Liver (tissue), 8 donors: ENCODE measurements at regions not wholly inside any gene's neighbourhood (a gene's known extent, or its start where the extent isn't known, plus 50 kb on each side); places are given as distances from the start of the nearest gene placed in this dataset.

ENCODE experiments used
- DNase-seq: peaks from one replicate; pipeline ENCODE4 v3.0.0-alpha.2; 2017; ENCODE audit warnings: low spot score
- H3K27ac ChIP-seq, 2 donors: one replicate each; pipeline ENCODE4 v1.7.0; 2013; ENCODE audit warnings: inconsistent platforms in 2 of 2, low read length in 2 of 2, control low read depth in 1 of 2, low read depth in 1 of 2, mild to moderate bottlenecking in 1 of 2
- H3K27me3 ChIP-seq, 4 donors: one replicate each; pipeline versions ENCODE4 v1.6.1 to v1.7.0; 2013; ENCODE audit warnings: low read length in 3 of 4, inconsistent platforms in 1 of 4, mild to moderate bottlenecking in 1 of 4, moderate library complexity in 1 of 4; ENCODE audit not compliant: control insufficient read depth in 4 of 4, insufficient read depth in 4 of 4
- H3K36me3 ChIP-seq, 4 donors: one replicate each; pipeline versions ENCODE4 v1.6.1 to v1.7.0; 2013; ENCODE audit warnings: low read length in 3 of 4, mild to moderate bottlenecking in 3 of 4, low read depth in 1 of 4, moderate library complexity in 1 of 4; ENCODE audit not compliant: control insufficient read depth in 4 of 4, insufficient read depth in 3 of 4
- H3K4me1 ChIP-seq, 4 donors: one replicate each; pipeline versions ENCODE4 v1.6.1 to v1.7.0; 2013; ENCODE audit warnings: low read length in 3 of 4, mild to moderate bottlenecking in 3 of 4, moderate library complexity in 1 of 4; ENCODE audit not compliant: control insufficient read depth in 4 of 4, insufficient read depth in 4 of 4
- H3K4me3 ChIP-seq, 3 donors: one replicate each; pipeline versions ENCODE4 v1.6.1 to v1.7.0; 2013; ENCODE audit warnings: low read length in 3 of 3, control low read depth in 1 of 3, low read depth in 1 of 3, mild to moderate bottlenecking in 1 of 3
- H3K9ac ChIP-seq, 2 donors: one replicate each; pipeline ENCODE4 v1.7.0; 2013; ENCODE audit warnings: low read length in 2 of 2, mild to moderate bottlenecking in 2 of 2, moderate library complexity in 2 of 2, control low read depth in 1 of 2, low read depth in 1 of 2
- H3K9me3 ChIP-seq, 4 donors: one replicate each; pipeline versions ENCODE4 v1.6.1 to v1.7.0; 2013; ENCODE audit warnings: low read length in 3 of 4; ENCODE audit not compliant: control insufficient read depth in 4 of 4
- EGR1 ChIP-seq, 2 donors: IDR thresholded peaks; 2 replicates each; pipeline ENCODE4 v1.6.1; 2016 to 2018; ENCODE audit warnings: antibody characterized with exemption in 2 of 2, low read depth in 2 of 2
- FOXA1 ChIP-seq: IDR thresholded peaks from 2 replicates; pipeline ENCODE4 v1.6.1; 2016; ENCODE audit warnings: antibody characterized with exemption
- FOXA2 ChIP-seq: IDR thresholded peaks from 2 replicates; pipeline ENCODE4 v1.6.1; 2016; ENCODE audit warnings: antibody characterized with exemption
- GABPA ChIP-seq, 2 donors: IDR thresholded peaks in 1 of 2; conservative IDR thresholded peaks in 1 of 2; 2 replicates each; pipeline ENCODE4 v1.6.1; 2016; ENCODE audit warnings: antibody characterized with exemption in 2 of 2, mild to moderate bottlenecking in 1 of 2, moderate library complexity in 1 of 2
- HNF4A ChIP-seq, 2 donors: conservative IDR thresholded peaks; 2 replicates each; pipeline ENCODE4 v1.6.1; 2016; ENCODE audit warnings: antibody characterized with exemption in 2 of 2, mild to moderate bottlenecking in 2 of 2
- HNF4G ChIP-seq: IDR thresholded peaks from 2 replicates; pipeline ENCODE4 v1.6.1; 2016; ENCODE audit warnings: antibody characterized with exemption
- JUND ChIP-seq, 2 donors: IDR thresholded peaks; 2 replicates each; pipeline ENCODE4 v1.6.1; 2016; ENCODE audit warnings: antibody characterized with exemption in 2 of 2
- NR2F2 ChIP-seq: IDR thresholded peaks from 2 replicates; pipeline ENCODE4 v1.6.1; 2016; ENCODE audit warnings: antibody characterized with exemption
- RAD21 ChIP-seq, 2 donors: IDR thresholded peaks; 2 replicates each; pipeline ENCODE4 v1.6.1; 2016; ENCODE audit warnings: antibody characterized with exemption in 2 of 2, mild to moderate bottlenecking in 2 of 2
- RXRA ChIP-seq, 2 donors: IDR thresholded peaks; 2 replicates each; pipeline ENCODE4 v1.6.1; 2017 to 2018; ENCODE audit warnings: antibody characterized with exemption in 2 of 2, mild to moderate bottlenecking in 1 of 2
- SP1 ChIP-seq: IDR thresholded peaks from 2 replicates; pipeline ENCODE4 v1.6.1; 2018; ENCODE audit warnings: antibody characterized with exemption, mild to moderate bottlenecking
- TAF1 ChIP-seq: conservative IDR thresholded peaks from 2 replicates; pipeline ENCODE4 v1.6.1; 2016; ENCODE audit warnings: antibody characterized with exemption, mild to moderate bottlenecking
- YY1 ChIP-seq: IDR thresholded peaks from 2 replicates; pipeline ENCODE4 v1.6.1; 2016; ENCODE audit warnings: antibody characterized with exemption, mild to moderate bottlenecking
- WGBS: extraction: QIAGEN DNeasy Blood & Tissue Kit; methylation state at CpG from one replicate; pipeline ENCODE4 v1.1.7; 2013; 5-methylcytosine and 5-hydroxymethylcytosine counted together
- TF ChIP-seq, protein P1 (sequence below): IDR thresholded peaks from 2 replicates; pipeline ENCODE4 v1.6.1; 2016; ENCODE audit warnings: antibody characterized with exemption
- TF ChIP-seq, protein P2 (sequence below): IDR thresholded peaks from 2 replicates; pipeline ENCODE4 v1.6.1; 2016; ENCODE audit warnings: antibody characterized with exemption
- TF ChIP-seq, protein P3 (sequence below): IDR thresholded peaks from 2 replicates; pipeline ENCODE4 v1.6.1; 2016; ENCODE audit warnings: antibody characterized with exemption, mild to moderate bottlenecking
- TF ChIP-seq, protein P4 (sequence below): fragments of 150-350 bp; IDR thresholded peaks from 2 replicates; pipeline ENCODE4 v1.5.1; 2017; ENCODE audit warnings: improper control_type of control experiment, low read depth, low read length; ENCODE audit not compliant: missing input control
- TF ChIP-seq, protein P5 (sequence below): IDR thresholded peaks from 2 replicates; pipeline ENCODE4 v1.6.1; 2016; ENCODE audit warnings: antibody characterized with exemption
- donor health status: healthy.
- donor health status: healthy.
- donor health status: healthy.
- donor health status: healthy.
- donor health status: healthy.

DNA sequence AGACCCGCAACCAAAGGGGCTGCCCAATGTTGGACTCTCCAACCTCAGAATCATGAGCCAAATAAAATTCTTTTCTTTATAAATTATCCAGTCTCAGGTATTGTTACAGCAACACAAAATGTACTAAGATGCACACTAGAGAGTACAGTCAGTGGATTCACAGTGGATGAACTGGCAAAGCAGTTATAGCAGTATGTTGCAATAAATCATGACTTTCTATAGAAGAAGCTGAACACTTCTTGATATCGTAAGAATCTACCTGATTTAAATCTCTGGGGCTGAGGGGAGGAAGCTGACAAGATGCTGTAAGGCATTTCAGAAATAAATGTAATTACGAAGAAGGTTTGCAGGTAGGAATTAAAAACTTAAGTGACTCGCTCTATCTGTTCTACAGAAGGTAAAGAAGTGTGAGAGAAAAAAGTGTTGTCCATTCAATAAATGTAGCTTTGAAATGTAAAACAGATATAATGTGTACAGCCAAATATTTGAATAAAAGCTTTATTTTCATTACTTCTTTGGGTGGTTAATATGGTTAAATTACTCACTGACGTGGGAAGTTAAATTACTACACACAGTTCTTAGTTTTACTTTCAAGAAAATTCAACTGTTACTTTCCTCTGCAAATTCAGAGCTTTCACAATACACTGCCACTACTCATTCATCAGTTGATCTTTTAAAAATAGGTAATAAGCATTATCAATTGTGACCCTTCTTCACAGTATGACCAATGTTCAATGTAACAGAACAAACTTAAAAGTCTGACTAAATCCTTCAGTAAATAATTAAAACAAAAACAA, 439.1 kb downstream of the SHQ1 start (continued):
- TF ChIP-seq, protein P1, sequence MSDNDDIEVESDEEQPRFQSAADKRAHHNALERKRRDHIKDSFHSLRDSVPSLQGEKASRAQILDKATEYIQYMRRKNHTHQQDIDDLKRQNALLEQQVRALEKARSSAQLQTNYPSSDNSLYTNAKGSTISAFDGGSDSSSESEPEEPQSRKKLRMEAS = no peak
- no peak for TF ChIP-seq JUND (IDR thresholded peaks at IDR 0.05)

DNA sequence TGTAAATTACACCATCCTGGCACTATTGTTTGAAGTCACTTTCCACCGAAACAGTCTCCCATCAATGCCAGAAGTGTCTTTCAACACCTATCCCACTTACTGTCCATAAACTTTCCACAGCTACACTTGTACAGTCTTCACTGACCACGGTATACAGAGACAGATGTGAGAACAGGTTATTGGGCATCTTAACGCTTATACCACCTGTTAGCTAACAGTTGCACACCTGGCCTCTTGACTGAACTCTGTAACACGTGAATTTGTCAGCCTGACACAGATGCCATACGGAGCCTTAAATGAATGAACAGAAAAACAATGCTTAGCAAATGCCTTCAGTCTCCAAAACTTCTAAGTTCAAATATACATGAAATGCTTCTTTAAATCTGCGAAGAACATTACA, 440.5 kb downstream of the SHQ1 start:
- Histone ChIP-seq H3K27ac (no peak overlapping the region), H3K36me3 (no peaks in the 10 kb centered on the region), H3K9ac (no peak overlapping the region), H3K4me3 (no peak overlapping the region), H3K4me1 (peaks cover 13 to 32% (median 29%) of the 10 kb centered on the region in 4 donors), H3K27me3 (no peaks in the 10 kb centered on the region), H3K9me3 (no peaks in the 10 kb centered on the region)
- no peak for DNase-seq
- TF ChIP-seq YY1 (no peak), FOXA1 (no peak), RAD21 (IDR thresholded peaks at IDR 0.05) (no peak), EGR1 (IDR thresholded peaks at IDR 0.05; ENCODE audit: low read depth in 2 of 2) (no peak), HNF4A (conservative IDR thresholded peaks at IDR 0.05) (no peak), TAF1 (no peak), HNF4G (no peak), GABPA (IDR thresholded peaks at IDR 0.05 in 1 of 2, conservative IDR thresholded peaks at IDR 0.05 in 1 of 2) (no peak), SP1 (no peak), RXRA (IDR thresholded peaks at IDR 0.05) (no peak), NR2F2 (no peak), FOXA2 (no peak), JUND (IDR thresholded peaks at IDR 0.05) (no peak)
- TF ChIP-seq, protein P2, sequence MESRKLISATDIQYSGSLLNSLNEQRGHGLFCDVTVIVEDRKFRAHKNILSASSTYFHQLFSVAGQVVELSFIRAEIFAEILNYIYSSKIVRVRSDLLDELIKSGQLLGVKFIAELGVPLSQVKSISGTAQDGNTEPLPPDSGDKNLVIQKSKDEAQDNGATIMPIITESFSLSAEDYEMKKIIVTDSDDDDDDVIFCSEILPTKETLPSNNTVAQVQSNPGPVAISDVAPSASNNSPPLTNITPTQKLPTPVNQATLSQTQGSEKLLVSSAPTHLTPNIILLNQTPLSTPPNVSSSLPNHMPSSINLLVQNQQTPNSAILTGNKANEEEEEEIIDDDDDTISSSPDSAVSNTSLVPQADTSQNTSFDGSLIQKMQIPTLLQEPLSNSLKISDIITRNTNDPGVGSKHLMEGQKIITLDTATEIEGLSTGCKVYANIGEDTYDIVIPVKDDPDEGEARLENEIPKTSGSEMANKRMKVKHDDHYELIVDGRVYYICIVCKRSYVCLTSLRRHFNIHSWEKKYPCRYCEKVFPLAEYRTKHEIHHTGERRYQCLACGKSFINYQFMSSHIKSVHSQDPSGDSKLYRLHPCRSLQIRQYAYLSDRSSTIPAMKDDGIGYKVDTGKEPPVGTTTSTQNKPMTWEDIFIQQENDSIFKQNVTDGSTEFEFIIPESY = no peak
- TF ChIP-seq, protein P3, sequence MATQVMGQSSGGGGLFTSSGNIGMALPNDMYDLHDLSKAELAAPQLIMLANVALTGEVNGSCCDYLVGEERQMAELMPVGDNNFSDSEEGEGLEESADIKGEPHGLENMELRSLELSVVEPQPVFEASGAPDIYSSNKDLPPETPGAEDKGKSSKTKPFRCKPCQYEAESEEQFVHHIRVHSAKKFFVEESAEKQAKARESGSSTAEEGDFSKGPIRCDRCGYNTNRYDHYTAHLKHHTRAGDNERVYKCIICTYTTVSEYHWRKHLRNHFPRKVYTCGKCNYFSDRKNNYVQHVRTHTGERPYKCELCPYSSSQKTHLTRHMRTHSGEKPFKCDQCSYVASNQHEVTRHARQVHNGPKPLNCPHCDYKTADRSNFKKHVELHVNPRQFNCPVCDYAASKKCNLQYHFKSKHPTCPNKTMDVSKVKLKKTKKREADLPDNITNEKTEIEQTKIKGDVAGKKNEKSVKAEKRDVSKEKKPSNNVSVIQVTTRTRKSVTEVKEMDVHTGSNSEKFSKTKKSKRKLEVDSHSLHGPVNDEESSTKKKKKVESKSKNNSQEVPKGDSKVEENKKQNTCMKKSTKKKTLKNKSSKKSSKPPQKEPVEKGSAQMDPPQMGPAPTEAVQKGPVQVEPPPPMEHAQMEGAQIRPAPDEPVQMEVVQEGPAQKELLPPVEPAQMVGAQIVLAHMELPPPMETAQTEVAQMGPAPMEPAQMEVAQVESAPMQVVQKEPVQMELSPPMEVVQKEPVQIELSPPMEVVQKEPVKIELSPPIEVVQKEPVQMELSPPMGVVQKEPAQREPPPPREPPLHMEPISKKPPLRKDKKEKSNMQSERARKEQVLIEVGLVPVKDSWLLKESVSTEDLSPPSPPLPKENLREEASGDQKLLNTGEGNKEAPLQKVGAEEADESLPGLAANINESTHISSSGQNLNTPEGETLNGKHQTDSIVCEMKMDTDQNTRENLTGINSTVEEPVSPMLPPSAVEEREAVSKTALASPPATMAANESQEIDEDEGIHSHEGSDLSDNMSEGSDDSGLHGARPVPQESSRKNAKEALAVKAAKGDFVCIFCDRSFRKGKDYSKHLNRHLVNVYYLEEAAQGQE = no peak
- TF ChIP-seq, protein P1 = no peak
- TF ChIP-seq, protein P4, sequence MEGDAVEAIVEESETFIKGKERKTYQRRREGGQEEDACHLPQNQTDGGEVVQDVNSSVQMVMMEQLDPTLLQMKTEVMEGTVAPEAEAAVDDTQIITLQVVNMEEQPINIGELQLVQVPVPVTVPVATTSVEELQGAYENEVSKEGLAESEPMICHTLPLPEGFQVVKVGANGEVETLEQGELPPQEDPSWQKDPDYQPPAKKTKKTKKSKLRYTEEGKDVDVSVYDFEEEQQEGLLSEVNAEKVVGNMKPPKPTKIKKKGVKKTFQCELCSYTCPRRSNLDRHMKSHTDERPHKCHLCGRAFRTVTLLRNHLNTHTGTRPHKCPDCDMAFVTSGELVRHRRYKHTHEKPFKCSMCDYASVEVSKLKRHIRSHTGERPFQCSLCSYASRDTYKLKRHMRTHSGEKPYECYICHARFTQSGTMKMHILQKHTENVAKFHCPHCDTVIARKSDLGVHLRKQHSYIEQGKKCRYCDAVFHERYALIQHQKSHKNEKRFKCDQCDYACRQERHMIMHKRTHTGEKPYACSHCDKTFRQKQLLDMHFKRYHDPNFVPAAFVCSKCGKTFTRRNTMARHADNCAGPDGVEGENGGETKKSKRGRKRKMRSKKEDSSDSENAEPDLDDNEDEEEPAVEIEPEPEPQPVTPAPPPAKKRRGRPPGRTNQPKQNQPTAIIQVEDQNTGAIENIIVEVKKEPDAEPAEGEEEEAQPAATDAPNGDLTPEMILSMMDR = no peak
- TF ChIP-seq, protein P5, sequence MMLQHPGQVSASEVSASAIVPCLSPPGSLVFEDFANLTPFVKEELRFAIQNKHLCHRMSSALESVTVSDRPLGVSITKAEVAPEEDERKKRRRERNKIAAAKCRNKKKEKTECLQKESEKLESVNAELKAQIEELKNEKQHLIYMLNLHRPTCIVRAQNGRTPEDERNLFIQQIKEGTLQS = no peak
- 73% methylated on average over 6 of the region's 6 CpGs for WGBS
